Lower leg skin (tissue), 4 donors: ENCODE measurements at regions not wholly inside any gene's neighbourhood (a gene's known extent, or its start where the extent isn't known, plus 50 kb on each side); places are given as distances from the start of the nearest gene placed in this dataset.
A peak's percentile ranks its signal among the peaks of the same experiment; 100 is the strongest.

Experiments
- DNase-seq, 2 donors: peaks; one replicate each; pipeline ENCODE4 v3.0.0-alpha.2; 2019; ENCODE audit warnings: low spot score in 2 of 2
- H3K4me3 ChIP-seq: fragments of 200-600 bp; sonication (generic); 2 replicates; pipeline ENCODE4 v1.5.1; 2017; ENCODE audit warnings: mild to moderate bottlenecking, low read depth; ENCODE audit not compliant: poor library complexity, severe bottlenecking
- POLR2A ChIP-seq, 2 donors: fragments of 450-650 bp; IDR thresholded peaks; one replicate each; pipeline ENCODE4 v1.6.1; 2016 to 2017; ENCODE audit warnings: antibody characterized with exemption in 2 of 2, mild to moderate bottlenecking in 1 of 2, moderate library complexity in 1 of 2
- WGBS, 2 donors: methylation state at CpG; one replicate each; pipeline ENCODE4 v1.1.5; 2018; 5-methylcytosine and 5-hydroxymethylcytosine counted together
- intact Hi-C: fragments of 100-400 bp; cut with DNase I; formaldehyde crosslinking; loops from one replicate; pipeline ENCODE4 v1.15.0; 2023; ENCODE audit warnings: low total_unique reads
- TF ChIP-seq, protein P1 (sequence below), 3 donors: fragments of 450-650 bp; IDR thresholded peaks; one replicate each; pipeline ENCODE4 v1.5.1; 2016; ENCODE audit warnings: antibody characterized with exemption in 3 of 3, mild to moderate bottlenecking in 3 of 3, moderate library complexity in 2 of 3

DNA sequence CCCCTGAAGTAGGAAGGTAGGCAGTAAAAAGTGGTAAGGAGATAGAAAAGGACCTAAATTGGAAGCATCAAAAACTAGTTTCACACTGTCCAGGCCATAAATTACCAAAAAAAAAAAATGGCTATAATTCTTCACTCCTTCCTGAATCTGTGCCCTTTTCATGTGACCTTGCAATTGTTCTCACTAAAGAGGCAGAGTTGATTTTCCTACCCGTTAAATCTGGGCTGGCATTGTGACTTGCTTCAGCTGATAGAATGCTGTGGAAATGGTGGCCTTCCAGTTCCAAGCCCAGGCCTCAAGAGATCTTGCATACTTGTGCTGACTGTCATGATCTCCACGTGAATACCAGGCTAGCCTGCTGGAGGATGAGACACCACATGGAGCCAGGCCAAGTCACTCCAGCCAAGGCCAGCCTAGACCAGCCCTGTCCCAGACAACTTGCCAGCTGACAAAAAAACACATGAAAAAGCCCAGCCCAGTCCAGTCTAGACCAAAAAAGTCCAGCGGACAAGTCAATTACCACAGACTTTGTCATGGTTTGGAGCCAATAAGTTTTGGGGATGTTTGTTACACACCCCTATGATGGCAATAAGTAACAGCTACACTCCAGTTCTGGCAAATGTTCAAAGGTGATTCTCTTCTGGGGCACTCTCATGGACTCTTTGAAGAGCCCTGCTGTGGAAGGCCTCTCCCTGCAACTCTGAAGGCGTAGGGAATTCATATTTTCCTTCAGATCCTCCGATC is 51.4 kb upstream of the NUP50 start:
- no peak overlapping the region for H3K4me3 ChIP-seq
- WGBS, 2 donors: 64 to 78% methylated on average over 5 of the region's 5 CpGs
- TF ChIP-seq, protein P1, sequence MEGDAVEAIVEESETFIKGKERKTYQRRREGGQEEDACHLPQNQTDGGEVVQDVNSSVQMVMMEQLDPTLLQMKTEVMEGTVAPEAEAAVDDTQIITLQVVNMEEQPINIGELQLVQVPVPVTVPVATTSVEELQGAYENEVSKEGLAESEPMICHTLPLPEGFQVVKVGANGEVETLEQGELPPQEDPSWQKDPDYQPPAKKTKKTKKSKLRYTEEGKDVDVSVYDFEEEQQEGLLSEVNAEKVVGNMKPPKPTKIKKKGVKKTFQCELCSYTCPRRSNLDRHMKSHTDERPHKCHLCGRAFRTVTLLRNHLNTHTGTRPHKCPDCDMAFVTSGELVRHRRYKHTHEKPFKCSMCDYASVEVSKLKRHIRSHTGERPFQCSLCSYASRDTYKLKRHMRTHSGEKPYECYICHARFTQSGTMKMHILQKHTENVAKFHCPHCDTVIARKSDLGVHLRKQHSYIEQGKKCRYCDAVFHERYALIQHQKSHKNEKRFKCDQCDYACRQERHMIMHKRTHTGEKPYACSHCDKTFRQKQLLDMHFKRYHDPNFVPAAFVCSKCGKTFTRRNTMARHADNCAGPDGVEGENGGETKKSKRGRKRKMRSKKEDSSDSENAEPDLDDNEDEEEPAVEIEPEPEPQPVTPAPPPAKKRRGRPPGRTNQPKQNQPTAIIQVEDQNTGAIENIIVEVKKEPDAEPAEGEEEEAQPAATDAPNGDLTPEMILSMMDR (IDR thresholded peaks at IDR 0.05): no peak
- TF ChIP-seq POLR2A (IDR thresholded peaks at IDR 0.05): no peak
- intact Hi-C loops: no loop called here
- peak; percentile 6 to 30 for DNase-seq
